ENCODE measurements at regions not wholly inside any gene's neighbourhood (a gene's known extent, or its start where the extent isn't known, plus 50 kb on each side); places are given as distances from the start of the nearest gene placed in this dataset.

GRCh38 chr1:79587229-79587628 lies 580.7 kb upstream of the ADGRL4 start:
- Histone ChIP-seq H3K4me3 (ENCODE audit: low read length) (no peak overlapping the region), H4K20me1 (ENCODE audit: insufficient read depth, low read length) (no peaks in the 10 kb centered on the region), H3K4me2 (ENCODE audit: low read depth, low read length) (no peak overlapping the region), H3K9ac (ENCODE audit: low read length) (no peak overlapping the region), H2AFZ (ENCODE audit: low read length) (no peak overlapping the region), H3K4me1 (ENCODE audit: low read length) (no peaks in the 10 kb centered on the region), H3K79me2 (ENCODE audit: low read length) (no peaks in the 10 kb centered on the region), H3F3A (ENCODE audit: insufficient read depth, low read length) (no peaks in the 10 kb centered on the region), H3K27ac (ENCODE audit: low read length) (no peak overlapping the region), H3K9me2 (replicated peaks; ENCODE audit: insufficient read depth, low read length) (no peaks in the 10 kb centered on the region), H3K27me3 (replicated peaks; ENCODE audit: insufficient read depth, low read length) (no peaks in the 10 kb centered on the region), H3K9me3 (replicated peaks; ENCODE audit: insufficient read depth, low read length) (no peaks in the 10 kb centered on the region), H3K36me3 (replicated peaks; ENCODE audit: insufficient read depth, low read length) (no peaks in the 10 kb centered on the region)
- DNase-seq: no peak
- TF ChIP-seq CTCF (IDR thresholded peaks at IDR 0.05; ENCODE audit: low read length) (no peak), EZH2phosphoT487 (IDR thresholded peaks at IDR 0.05; ENCODE audit: low read length) (no peak), EZH2 (optimal IDR thresholded peaks at IDR 0.05; ENCODE audit: low read depth, low read length) (no peak)

DNA sequence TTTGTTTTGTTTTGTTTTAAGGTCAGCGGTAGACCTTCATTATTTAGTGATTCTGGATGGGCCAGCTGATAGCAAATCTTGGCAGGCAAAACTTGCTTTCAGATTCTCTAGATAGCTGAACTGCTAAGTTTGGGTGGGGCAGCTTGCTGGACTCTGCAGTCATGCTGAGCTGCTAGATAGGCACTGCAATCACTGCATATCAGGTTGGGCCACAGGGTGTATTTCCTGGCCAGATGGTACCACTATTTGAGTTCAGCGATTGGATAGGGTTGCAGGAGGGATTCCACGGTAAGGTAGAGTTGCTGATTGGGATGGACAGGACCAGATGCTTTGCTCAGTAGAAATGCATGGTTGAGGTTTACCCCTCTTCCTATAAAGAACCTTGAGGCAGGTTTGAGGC lies 579.3 kb upstream of the ADGRL4 start:
- Histone ChIP-seq H2AFZ (ENCODE audit: low read length) (no peak overlapping the region), H3K9me2 (replicated peaks; ENCODE audit: insufficient read depth, low read length) (no peaks in the 10 kb centered on the region), H3F3A (ENCODE audit: insufficient read depth, low read length) (no peaks in the 10 kb centered on the region), H4K20me1 (ENCODE audit: insufficient read depth, low read length) (no peaks in the 10 kb centered on the region), H3K27ac (ENCODE audit: low read length) (no peak overlapping the region), H3K27me3 (replicated peaks; ENCODE audit: insufficient read depth, low read length) (no peaks in the 10 kb centered on the region), H3K79me2 (ENCODE audit: low read length) (no peaks in the 10 kb centered on the region), H3K4me1 (ENCODE audit: low read length) (no peaks in the 10 kb centered on the region), H3K9me3 (replicated peaks; ENCODE audit: insufficient read depth, low read length) (no peaks in the 10 kb centered on the region), H3K36me3 (replicated peaks; ENCODE audit: insufficient read depth, low read length) (no peaks in the 10 kb centered on the region), H3K4me2 (ENCODE audit: low read depth, low read length) (no peak overlapping the region), H3K4me3 (ENCODE audit: low read length) (no peak overlapping the region), H3K9ac (ENCODE audit: low read length) (no peak overlapping the region)
- TF ChIP-seq EZH2 (optimal IDR thresholded peaks at IDR 0.05; ENCODE audit: low read depth, low read length) (no peak), EZH2phosphoT487 (IDR thresholded peaks at IDR 0.05; ENCODE audit: low read length) (no peak), CTCF (IDR thresholded peaks at IDR 0.05; ENCODE audit: low read length) (no peak)
- DNase-seq: no peak

DNA sequence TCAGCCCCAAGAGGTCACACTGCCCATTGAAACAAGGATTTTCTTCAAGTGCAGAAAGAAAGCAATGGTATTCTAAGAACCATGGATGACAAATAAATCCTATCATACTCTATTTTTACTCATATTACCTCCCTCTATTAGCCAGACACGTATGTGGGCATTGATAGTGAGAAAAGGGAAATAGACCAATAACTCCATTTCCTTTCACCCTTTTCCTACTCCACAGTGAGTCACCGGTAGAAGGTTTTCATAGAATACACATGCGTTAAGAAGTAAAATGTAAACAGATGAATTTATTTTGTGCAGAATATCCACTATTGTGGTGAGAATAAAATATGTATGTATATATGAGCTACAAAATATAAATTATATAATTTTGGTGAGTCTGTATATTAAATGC lies 568.9 kb upstream of the ADGRL4 start:
- H2AFZ ChIP-seq (ENCODE audit: low read length): no peak overlapping the region

More for the DNA sequence above, 568.9 kb upstream of the ADGRL4 start:
- TF ChIP-seq EZH2phosphoT487 (IDR thresholded peaks at IDR 0.05; ENCODE audit: low read length) (no peak), CTCF (IDR thresholded peaks at IDR 0.05; ENCODE audit: low read length) (no peak), EZH2 (optimal IDR thresholded peaks at IDR 0.05; ENCODE audit: low read depth, low read length) (no peak)
- Histone ChIP-seq H3K79me2 (ENCODE audit: low read length) (no peaks in the 10 kb centered on the region), H3K27ac (ENCODE audit: low read length) (no peak overlapping the region), H3F3A (ENCODE audit: insufficient read depth, low read length) (no peaks in the 10 kb centered on the region), H4K20me1 (ENCODE audit: insufficient read depth, low read length) (no peaks in the 10 kb centered on the region), H3K27me3 (replicated peaks; ENCODE audit: insufficient read depth, low read length) (no peaks in the 10 kb centered on the region), H3K36me3 (replicated peaks; ENCODE audit: insufficient read depth, low read length) (no peaks in the 10 kb centered on the region), H3K9ac (ENCODE audit: low read length) (no peak overlapping the region), H3K9me3 (replicated peaks; ENCODE audit: insufficient read depth, low read length) (no peaks in the 10 kb centered on the region), H3K4me2 (ENCODE audit: low read depth, low read length) (no peak overlapping the region), H3K4me3 (ENCODE audit: low read length) (no peak overlapping the region), H3K9me2 (replicated peaks; ENCODE audit: insufficient read depth, low read length) (no peaks in the 10 kb centered on the region), H3K4me1 (ENCODE audit: low read length) (no peaks in the 10 kb centered on the region)
- no peak for DNase-seq

Data from MM.1S (cell line).